ENCODE measurements at regions not wholly inside any gene's neighbourhood (a gene's known extent, or its start where the extent isn't known, plus 50 kb on each side); places are given as distances from the start of the nearest gene placed in this dataset.

- Histone ChIP-seq H3K4me2 (no peak overlapping the region), H3F3A (replicated peaks; ENCODE audit: low read depth) (no peaks in the 10 kb centered on the region), H3K4me1 (ENCODE audit: insufficient read depth) (no peaks in the 10 kb centered on the region), H3K36me3 (ENCODE audit: insufficient read depth) (no peaks in the 10 kb centered on the region), H4K20me1 (replicated peaks; ENCODE audit: insufficient read depth) (no peaks in the 10 kb centered on the region), H3K4me3 (no peak overlapping the region), H3K27me3 (ENCODE audit: insufficient read depth) (no peaks in the 10 kb centered on the region), H3K79me2 (replicated peaks; ENCODE audit: insufficient read depth) (no peaks in the 10 kb centered on the region), H3K27ac (ENCODE audit: low read depth) (no peak overlapping the region), H2AFZ (no peak overlapping the region), H3K9me2 (ENCODE audit: insufficient read depth) (no peaks in the 10 kb centered on the region)
- TF ChIP-seq EZH2phosphoT487 (IDR thresholded peaks at IDR 0.05; ENCODE audit: unreplicated experiment) (no peak), CTCF (conservative IDR thresholded peaks at IDR 0.05; ENCODE audit: low read depth in 2 of 2) (no peak), EZH2 (IDR thresholded peaks at IDR 0.05; ENCODE audit: low read depth, unreplicated experiment) (no peak), REST (IDR thresholded peaks at IDR 0.05; ENCODE audit: unreplicated experiment) (no peak), CREB1 (CRISPR knock-in tag; IDR thresholded peaks at IDR 0.05; ENCODE audit: low read depth) (no peak), JUNB (IDR thresholded peaks at IDR 0.05; ENCODE audit: unreplicated experiment) (no peak), NANOG (IDR thresholded peaks at IDR 0.05; ENCODE audit: borderline replicate concordance) (no peak), ZNF114 (CRISPR knock-in tag; IDR thresholded peaks at IDR 0.05) (no peak), ZNF331 (CRISPR knock-in tag; IDR thresholded peaks at IDR 0.05; ENCODE audit: low read depth) (no peak), POLR2AphosphoS5 (IDR thresholded peaks at IDR 0.05; ENCODE audit: low read depth) (no peak), ZNF462 (CRISPR knock-in tag; IDR thresholded peaks at IDR 0.05) (no peak), STAT1 (IDR thresholded peaks at IDR 0.05; ENCODE audit: unreplicated experiment) (no peak), ETS1 (IDR thresholded peaks at IDR 0.05) (no peak)
- Mint-ChIP-seq H3K4me1 (no peaks in the 10 kb centered on the region), H3K9me3 (no peaks in the 10 kb centered on the region), H3K27me3 (ENCODE audit: insufficient read depth, low read depth, poor library complexity) (no peaks in the 10 kb centered on the region), H3K27ac (no peak overlapping the region), H3K4me3 (no peak overlapping the region), H3K36me3 (ENCODE audit: low read depth) (no peaks in the 10 kb centered on the region)
- no peak for DNase-seq (ENCODE audit: low spot score)
- no peak for ATAC-seq
These were observed 213.8 kb upstream of the PACRGL start for GRCh38 chr4:20486433-20486832.

All from GM23338 (cell line).